COLO668 (cell line): ENCODE measurements at regions not wholly inside any gene's neighbourhood (a gene's known extent, or its start where the extent isn't known, plus 50 kb on each side); places are given as distances from the start of the nearest gene placed in this dataset.
A peak's percentile ranks its signal among the peaks of the same experiment; 100 is the strongest.

Source experiments
- DNase-seq: peaks from one replicate; lab custom pipeline; 2025; ENCODE audit not compliant: unreplicated experiment; lab: John Stamatoyannopoulos, UW

DNA sequence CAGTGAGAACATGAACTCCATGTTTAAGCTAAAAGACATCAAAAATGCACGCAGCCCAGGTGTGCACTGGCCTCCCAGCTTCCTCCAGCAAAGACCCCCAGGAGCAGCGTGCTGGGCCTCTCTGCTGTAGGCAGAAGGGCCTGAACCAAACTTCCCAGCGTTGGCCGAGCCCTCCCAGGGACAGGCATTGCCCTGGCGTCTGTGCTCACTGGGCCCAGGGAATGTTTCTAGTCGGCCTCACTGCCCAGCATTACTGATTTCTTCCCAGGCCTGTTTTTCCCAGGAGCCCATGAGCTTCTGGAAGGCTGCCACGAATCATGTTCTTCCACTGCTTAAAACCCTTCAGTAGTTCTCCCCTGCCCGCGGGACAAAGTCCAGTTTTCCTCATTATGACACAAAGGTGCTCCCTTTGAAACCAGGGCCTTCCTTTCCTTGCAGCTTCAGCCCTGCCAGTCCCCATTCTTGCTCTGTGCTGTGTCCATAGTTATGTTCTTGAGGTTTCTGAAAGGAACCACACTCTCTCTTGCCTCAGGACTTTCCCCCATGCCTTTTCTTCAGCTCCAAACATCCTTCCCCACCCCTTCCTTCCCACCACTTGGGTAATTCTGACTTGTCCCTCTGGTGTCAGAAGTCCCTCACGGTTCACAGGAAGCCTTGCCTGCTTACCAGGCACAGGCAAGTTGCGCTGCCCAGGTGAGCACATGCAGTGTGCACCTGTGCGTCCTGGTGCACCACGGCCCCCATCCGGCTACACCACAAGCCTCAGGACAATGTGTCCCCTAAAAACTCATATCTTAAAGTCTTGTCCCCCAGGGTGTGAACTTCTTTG, 93.4 kb upstream of the ENPP6 start:
- DNase-seq = no peak

DNA sequence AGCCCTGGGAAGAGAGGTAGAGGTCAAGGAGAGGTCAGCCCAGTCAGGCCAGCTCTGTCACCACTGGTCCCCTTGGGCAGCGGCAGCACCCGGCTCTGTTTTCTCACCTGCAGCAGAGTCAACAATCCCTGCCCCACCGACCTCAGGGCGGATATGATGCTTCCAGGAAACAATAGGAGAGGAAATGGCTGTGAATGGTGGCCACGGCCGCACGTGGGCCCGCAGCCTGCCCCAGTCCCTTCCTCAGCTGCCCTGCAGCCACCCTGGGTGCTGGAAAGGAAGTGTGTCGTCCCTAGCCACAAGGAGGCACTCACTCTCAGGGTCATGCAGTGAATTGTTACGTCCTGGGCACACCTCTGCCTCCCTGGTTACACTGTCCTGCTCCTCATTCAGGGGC, 92.5 kb upstream of the ENPP6 start:
- peak; percentile 85 for DNase-seq

GRCh38 chr4:184309241-184310170, 91.8 kb upstream of the ENPP6 start:
- no peak for DNase-seq

DNA sequence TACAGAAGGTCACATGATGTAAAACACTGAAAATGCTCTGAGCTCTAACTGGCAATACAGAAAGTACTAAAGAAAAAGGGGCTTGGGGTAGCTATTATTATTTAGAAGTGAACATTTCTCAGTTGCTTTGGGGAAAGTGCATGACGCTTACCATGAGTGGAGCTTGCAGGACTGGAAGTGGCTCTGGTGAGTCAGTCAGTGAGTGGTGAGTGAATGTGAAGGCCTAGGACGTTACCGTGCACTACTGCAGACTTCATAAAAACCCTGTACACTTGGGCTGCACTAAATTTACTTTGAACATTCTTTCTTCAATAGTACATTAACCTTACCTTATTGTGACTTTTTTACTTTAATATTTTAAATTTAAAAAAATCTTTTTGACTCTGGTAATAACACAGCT, 89.3 kb upstream of the ENPP6 start:
- no peak for DNase-seq

GRCh38 chr4:184306470-184306869, 88.8 kb upstream of the ENPP6 start:
- no peak for DNase-seq

DNA sequence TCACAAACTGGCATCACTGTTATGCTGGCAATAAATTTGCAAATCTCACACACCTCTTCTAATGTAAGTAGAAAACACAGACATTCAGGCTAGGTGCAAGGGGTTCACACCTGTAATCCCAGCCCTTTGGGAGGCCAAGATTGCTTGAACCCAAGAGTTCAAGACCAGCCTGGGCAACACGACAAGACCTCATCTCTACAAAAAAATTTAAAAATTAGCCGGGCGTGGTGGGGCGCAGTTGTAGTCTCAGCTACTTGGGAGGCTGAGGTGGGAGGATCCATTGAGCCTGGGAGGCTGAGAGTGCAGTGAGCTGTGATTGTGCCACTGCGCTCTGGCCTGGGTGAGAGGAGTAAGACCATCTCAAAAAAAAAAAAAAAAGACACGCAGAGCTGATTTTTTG, 83.1 kb upstream of the ENPP6 start:
- DNase-seq = no peak

- DNase-seq = no peak
These were observed 80.6 kb upstream of the ENPP6 start for GRCh38 chr4:184298254-184298653.

- no peak for DNase-seq
These were observed 77.5 kb upstream of the ENPP6 start for GRCh38 chr4:184295206-184295605.

- DNase-seq = no peak
These were observed 77.0 kb upstream of the ENPP6 start for GRCh38 chr4:184294606-184295133.

- peak; percentile 36 for DNase-seq
These were observed 75.9 kb upstream of the ENPP6 start for GRCh38 chr4:184293552-184293951.

DNA sequence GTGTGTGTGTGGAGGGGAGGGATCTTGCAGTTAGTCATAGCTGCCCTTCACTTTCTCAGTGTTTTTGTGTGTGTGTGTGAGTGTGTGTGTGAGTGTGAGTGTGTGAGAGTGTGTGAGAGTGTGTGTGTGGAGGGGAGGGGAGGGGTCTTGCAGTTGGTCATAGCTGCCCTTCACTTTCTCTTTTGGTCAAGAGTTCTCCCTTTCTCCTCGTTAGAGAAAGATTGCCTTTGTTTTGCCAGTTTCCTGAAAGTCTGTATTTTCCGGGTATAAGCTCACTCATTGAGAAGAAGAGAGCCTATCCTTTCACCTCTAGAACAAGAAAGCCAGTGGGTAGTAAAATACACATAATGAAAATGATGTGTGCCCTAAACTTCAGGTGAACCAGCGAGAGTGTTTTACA, 75.2 kb upstream of the ENPP6 start:
- no peak for DNase-seq

DNA sequence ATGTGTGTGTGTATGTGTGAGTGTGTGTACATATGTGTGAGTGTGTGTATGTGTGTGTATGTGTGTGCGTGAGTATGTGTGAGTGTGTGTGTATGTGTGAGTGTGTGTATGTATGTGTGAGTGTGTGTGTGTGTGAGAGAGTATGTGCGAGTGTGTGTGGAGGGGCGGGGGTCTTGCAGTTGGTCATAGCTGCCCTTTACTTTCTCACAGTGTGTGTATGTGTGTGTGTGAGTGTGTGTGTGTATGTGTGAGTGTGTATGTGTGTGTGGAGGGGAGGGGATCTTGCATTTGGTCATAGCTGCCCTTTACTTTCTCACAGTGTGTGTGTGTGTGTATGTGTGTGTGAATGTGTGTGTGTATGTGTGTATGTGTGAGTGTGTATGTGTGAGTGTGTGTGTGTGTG, 74.8 kb upstream of the ENPP6 start:
- no peak for DNase-seq

DNA sequence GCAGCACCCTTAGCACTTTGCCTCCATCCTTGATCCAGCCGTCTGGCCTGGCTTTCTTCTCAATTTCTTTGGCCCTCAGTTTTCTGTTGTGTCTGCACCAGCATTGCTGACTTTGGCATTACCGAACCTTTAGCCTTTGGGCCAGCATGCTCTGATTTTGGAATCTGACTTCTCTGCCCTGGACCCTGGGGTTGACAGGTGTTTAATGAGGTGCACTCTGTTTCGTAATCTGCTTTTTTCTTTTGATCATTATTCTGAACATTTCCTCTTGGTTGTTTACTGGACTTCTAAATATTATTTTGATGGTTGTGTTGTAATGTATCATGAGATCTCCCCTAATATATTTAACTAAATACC, 71.5 kb upstream of the ENPP6 start:
- no peak for DNase-seq

DNA sequence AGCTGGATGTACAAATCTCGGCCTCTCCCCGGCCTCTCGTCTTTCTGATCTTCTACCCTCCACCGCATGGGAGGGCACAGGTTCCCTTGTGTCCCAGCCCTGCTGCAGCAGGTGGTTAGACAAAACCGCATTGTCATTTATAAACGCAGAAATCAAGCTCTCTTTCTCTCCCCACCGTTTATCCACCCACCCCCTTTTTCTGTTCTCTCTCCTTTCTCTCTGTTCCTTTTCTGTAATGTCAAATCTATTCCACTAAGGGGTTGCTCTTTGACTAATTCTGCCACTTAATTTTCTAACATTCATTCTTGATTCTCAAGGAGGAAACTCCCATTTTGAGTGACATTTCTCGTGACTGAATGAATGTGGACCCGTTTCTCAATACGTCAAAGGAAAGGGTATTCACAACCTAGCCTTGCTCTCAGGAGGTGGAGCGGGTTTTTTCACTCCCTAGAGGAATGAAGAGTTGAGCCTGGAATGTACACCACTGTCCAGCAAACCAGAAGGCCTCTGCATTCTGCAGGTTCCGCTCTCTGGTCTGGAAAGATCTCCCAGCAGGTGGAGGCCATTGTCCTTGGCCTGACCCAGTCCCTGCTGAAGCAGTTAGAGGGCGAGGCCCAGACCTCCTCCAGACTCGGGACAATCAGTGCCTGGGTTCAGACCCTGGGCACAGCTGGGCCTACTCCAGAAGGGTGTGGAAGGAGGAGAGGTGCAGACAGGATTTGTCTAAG, 70.9 kb upstream of the ENPP6 start:
- DNase-seq = no peak

- DNase-seq = no peak
These were observed 70.1 kb upstream of the ENPP6 start for GRCh38 chr4:184287697-184288255.

DNA sequence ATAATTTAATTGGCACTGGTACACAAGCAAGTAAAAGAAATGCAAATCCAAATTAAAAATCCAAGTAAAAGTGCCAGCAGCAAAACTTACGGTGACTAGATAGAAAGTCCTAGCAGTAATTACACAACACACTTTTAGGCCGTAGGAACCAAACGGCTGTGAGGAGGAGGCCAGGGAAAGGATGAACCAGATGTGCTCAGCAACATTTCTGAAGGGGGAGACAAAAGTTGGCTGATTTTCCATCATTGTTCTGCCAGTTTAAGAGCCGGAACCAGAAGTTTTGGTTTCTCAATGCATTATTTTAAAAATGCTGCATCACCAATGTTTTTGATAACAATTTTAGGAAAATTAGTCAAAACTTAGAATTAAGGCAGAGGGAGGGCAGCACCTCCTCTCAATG, 68.7 kb upstream of the ENPP6 start:
- no peak for DNase-seq

GRCh38 chr4:184284742-184285141, 67.1 kb upstream of the ENPP6 start:
- DNase-seq = no peak

DNA sequence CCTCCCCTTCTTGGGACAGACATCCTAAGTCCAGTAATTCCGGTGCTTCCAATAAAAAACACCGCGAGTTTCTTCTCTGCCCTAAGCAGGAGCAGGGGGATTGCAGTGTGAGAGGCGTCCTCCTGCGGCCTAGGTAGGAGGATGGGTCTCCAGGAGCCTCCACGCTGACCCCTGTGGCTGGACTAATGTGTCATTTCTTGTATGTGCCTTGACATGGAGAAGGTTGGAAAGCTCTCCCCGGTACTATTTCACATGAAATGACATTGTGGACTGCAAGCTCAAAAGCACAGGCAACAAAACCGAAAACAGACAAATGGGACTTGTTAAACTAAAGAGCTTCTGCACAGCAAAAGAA, 66.6 kb upstream of the ENPP6 start:
- no peak for DNase-seq

- DNase-seq = peak; percentile 48
These were observed 66.1 kb upstream of the ENPP6 start for GRCh38 chr4:184283659-184284335.

- peak; percentile 50 for DNase-seq
These were observed 65.4 kb upstream of the ENPP6 start for GRCh38 chr4:184282895-184283654.
